ENCODE measurements at regions not wholly inside any gene's neighbourhood (a gene's known extent, or its start where the extent isn't known, plus 50 kb on each side); places are given as distances from the start of the nearest gene placed in this dataset.

GRCh38 chr17:5683241-5683640, 98.9 kb upstream of the NLRP1 start:
- no peak for TF ChIP-seq CTCF (IDR thresholded peaks at IDR 0.05)
- no peak for TF ChIP-seq POLR2A (IDR thresholded peaks at IDR 0.05)

Measured in prostate gland (tissue), 2 donors.